HG02981 (cell line): ENCODE measurements at regions not wholly inside any gene's neighbourhood (a gene's known extent, or its start where the extent isn't known, plus 50 kb on each side); places are given as distances from the start of the nearest gene placed in this dataset.
"Not testable (repeated sequence)": the region's sequence is repeated elsewhere in the genome, so short reads cannot be mapped to it uniquely, and the experiment has no call there.

Experiments used
- ATAC-seq: cut with Tn5 transposase; IDR thresholded peaks from one replicate; pipeline ENCODE4 v1.9.1; 2021; ENCODE audit warnings: mild to moderate bottlenecking, moderate library complexity; ENCODE audit not compliant: unreplicated experiment

DNA sequence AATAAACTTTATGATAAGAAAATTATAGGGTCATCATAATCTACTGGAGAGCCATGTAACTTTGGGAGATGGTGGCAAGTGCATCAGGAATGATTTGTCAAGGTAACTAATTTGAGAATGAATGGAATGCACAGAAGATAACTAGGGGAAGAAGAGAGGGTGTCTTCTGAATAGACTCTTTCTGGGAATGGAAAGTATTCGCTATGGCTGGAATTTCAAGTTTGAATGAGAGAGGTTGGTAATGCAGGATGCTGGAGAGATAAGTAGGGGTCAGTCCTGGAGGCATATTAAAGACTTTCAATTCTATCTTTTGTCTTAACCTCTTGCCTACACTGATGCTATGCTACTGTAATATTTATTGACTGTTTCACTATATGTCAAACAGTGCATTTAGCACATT is 714.2 kb downstream of the CETN3 start:
- ATAC-seq = no peak

DNA sequence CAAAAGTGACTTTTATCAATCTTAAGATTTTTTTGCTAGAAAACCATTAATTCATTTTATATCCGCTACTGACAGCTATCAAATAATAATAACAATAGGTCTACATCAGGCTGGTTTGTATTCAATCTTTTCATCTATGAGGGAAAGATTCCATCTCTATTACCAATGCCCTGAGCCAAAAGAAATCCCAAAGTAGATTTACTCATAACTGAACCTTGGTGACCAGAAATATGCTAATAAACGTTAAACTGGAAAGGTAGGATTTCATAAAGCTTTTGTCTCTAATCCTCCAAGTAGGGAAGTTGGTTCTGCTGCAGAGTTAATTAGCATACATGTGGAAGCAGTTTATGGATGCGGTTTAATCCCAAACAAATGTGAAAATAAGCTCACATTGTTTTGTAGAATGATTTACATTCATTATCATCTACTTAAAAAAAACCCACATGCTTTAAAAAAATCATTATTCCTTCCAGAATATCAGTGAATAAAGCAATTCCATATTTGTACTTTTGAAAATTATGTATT is 715.5 kb downstream of the CETN3 start:
- ATAC-seq = no peak

DNA sequence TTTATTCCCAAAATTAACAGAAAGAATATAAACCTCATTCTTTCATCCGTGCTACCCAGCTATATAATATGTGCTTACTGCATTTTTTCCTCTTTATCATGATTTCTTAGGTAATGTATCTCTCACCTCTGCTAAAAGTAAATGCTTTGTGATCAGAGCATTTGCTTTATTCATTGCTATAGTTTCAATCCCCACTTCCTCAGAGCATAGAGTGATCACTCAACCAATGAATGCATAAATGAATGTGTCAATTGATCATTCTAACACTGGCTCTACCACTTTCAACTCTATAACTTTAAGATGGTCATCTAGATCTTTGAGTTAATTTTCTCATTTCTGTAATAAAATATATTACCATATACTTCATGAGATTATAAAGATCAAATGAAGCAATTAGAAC is 719.2 kb downstream of the CETN3 start:
- no peak for ATAC-seq

DNA sequence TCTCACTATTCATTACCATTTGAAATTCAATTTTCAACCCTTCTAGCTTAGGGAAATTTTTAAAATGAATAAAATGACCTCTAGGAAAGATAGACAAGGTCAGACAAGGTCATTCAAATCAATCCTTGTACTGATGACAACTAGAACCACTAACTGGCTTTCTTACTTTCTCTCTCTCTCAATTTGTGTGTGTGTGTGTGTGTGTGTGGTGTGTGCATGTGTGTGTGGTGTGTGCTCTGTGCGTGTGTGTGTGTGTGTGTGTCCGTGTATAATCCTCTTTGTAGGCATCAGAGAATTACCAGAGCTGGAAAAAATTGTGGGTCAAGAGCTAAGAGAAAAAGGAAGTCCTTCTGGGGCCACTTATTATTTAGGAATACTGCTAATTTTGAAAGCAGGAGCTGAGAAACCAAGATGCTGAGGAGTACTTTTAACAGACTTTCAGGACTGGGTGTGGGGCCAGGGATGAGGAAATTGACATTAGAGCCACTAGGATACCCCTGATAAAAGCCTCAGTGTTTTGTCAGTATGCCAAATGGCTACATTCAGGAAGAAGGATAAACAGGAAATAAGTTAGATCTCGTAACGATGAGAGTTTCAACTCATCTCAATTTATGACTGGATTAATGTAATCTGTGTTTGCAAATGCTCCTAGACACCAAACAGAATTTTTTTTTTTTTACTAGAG is 723.3 kb downstream of the CETN3 start:
- ATAC-seq = no peak

DNA sequence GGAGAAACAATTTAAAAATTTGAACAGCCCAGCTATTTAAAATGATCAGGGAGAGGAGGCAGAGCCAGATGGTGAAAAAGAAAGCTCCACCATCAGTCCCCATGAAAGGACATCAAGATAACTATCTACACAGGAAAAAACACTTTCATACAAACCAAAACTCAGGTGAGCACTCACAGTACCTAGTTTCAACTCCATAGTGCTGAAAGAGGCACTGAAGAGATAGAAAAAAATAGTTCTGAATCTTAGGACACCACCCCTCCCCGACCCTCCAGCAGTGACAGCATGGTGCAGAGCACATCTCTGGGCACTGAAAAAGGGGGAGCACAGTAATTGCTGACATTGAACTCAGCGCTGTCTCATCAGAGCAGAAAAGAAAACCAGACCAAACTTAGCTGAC is 732.9 kb downstream of the CETN3 start:
- no peak for ATAC-seq

DNA sequence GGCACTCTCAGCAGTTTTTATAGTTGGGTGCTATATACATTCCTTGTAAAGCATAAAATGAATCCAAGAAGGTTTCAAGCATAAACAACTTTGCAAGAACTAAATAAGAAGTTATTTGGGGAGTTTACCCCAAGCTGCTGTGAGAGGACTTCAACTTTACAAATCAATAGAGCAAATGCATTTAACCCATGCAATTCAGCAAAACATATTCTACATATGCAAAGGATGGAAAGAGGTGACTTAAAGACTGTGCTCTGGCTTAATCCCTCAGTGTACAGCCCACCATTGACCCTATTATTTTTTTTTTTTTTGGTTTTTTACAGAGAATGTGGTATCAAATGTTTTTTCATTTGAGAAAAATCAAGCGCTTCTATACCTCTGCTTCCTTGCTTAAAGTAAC is 736.5 kb downstream of the CETN3 start:
- ATAC-seq = no peak

DNA sequence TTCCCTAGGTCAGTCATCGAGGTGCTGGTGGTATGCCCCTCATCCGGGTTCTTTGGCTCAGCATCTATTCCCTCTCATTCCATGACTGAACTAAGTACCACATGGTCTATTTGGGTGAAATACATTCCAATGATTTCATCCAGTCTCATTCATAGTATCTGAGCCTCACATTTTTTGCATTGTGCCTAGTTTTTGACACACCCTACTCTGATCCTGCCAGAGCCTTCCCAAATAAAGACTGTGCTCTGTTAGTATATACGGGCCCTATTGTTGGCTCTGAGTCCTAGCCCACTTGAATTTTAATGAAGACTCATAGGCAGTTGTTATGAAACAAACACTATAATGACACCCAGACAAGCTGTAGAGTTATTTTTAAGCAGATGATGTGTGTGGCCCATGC is 740.7 kb downstream of the CETN3 start:
- ATAC-seq = no peak

DNA sequence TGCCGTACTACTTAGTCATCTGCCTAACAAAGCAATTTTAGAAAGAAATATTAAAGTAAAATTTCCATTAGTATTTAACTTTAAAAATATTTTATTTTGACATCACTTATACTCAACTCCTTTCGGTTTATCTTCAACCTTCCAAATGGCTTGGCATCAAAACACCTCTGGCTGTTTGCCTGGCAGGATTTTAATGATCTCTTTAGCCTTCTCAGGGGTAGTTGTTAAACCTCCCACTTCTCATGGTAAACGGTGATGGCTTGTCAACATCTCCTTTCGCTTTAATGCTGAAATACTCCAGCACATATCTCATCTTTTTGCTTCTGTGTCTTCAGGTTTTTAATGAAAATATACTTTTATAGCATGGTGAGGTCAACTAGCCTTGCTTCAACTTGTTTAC is 747.1 kb downstream of the CETN3 start:
- ATAC-seq = no peak

DNA sequence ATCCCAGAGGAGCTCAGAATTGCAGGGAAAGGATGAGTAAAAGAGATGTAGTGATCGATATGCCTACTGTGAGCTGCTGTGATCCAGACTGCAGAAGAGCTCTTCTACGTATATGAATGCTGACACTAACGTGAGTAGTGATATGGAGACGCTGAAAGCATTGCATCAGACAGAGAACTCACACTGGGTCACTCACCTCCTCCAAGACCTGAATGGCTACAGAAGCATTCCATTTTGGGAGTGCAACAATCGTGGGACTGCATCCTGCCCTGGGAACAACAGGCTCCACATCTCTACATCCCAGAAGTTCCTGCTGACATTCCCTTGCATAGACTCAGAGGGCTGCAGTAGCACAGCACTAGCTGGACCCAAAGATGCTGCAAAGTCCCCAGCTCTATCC is 755.9 kb upstream of the MEF2C start:
- no peak for ATAC-seq

DNA sequence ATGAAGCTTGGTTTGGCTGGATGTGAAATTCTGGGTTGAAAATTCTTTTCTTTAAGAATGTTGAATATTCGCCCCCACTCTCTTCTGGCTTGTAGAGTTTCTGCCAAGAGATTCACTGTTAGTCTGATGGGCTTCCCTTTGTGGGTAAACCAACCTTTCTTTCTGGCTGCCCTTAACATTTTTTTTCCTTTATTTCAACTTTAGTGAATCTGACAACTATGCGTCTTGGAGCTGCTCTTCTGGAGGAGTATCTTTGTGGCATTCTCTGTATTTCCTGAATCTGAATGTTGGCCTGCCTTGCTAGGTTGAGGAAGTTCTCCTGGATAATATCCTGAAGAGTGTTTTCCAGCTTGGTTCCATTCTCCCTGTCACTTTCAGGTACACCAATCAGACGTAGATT is 751.2 kb upstream of the MEF2C start:
- ATAC-seq = not testable (repeated sequence)

DNA sequence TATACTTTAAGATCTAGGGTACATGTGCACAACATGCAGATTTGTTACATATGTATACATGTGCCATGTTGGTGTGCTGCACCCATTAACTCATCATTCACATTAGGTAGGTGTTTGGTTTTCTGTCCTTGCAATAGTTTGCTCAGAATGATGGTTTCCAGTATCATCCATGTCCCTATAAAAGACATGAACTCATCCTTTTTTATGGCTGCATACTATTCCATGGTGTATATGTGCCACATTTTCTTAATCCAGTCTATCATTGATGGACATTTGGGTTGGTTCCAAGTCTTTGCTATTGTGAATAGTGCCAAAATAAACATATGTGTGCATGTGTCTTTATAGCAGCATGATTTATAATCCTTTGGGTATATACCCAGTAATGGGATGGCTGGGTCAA is 747.1 kb upstream of the MEF2C start:
- not testable (repeated sequence) for ATAC-seq

DNA sequence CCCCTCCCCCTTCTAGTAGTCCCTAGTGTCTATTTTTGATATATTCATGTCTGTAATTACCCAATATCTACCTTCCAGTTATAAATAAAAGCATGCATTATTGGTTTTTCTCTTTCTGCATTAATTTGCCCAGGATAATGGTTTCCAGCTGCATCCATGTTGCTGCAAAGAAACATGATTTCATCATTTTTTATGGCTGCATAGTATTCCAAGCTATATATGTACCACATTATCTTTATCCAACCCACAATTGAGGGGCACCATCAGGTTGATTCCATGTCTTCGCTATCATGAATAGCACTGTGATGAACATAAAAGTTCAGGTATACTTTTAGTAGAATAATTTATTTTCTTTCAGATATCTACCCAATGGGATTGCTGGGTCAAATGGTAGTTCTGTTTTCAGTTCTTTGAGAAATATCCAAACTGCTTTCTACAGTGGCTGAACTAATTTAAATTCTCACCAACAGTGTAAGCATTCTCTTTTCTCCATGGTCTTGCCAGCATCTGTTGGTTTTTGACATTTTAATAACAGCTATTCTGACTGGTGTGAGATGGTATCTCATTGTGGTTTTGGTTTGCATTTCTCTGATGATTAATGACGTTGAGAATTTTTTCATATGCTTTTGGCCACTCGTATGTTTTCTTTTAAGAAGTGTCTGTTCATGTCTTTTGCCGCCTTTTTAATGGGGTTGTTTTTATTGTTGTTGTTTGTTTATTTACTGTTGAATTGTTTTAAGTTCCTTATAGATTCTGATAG is 746.1 kb upstream of the MEF2C start:
- ATAC-seq = no peak

DNA sequence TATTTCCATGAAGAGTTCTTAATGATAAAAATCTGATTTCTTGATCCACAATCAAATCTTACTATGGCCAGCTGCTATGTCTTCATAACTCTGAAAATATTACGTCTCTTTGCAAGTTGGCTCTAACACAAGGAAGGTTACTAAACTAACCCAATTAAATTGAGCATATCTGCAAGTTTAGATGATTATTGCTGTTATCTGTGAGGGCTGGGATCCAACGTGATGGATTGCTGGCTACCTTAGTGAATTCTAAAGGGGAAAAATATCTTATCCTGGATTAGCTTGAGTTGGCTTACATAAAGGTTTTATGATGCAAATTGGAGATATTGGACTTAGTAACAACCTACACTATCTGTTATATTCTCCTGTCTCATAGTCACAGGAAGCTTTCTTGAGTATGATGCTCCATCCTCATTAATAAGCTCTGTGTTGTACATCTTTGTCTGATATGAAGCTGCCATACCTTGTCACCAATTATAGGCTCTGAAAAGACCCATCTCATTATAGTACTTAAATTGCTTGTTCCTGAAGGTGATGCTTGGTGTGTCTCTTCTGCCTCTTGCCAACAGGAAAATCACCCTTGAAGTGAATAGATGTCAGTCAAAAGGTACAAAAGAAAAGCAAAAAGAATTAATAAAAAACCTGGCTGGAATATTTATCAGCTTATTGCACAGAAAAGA is 733.0 kb upstream of the MEF2C start:
- ATAC-seq = no peak

DNA sequence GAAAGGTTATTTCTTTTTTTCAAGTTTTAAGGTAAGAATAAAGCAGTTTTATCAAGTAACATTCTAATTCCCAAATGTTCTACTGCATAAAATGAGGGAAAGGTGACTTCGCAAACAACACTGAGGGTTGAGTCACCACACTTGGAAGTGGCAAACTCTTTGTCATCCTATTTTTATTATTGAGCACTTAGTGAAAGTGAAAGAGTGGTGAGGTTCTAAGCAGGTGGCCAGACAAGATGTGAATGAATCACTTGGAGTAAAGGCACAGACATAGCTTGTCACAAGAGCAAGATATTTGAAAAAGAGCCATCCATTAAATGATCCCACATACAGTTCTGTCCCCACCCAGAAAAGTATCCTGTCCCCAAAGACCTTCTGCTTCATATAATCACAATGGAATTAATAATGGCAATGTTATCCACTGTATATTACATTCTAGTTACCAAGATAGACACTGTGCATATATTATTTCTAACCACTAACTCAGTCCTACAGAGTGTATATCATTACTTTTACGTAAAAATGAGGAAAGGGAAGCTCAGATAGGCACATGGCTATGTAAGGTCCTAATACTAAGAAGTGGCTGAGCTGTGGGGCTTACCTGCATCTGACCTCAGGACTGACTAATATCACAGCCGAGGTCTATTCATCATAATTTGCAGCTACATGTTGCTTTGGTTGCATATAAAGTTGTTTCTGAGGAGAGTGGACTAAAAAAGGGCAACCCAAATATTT is 730.4 kb upstream of the MEF2C start:
- peak; percentile 98 for ATAC-seq

DNA sequence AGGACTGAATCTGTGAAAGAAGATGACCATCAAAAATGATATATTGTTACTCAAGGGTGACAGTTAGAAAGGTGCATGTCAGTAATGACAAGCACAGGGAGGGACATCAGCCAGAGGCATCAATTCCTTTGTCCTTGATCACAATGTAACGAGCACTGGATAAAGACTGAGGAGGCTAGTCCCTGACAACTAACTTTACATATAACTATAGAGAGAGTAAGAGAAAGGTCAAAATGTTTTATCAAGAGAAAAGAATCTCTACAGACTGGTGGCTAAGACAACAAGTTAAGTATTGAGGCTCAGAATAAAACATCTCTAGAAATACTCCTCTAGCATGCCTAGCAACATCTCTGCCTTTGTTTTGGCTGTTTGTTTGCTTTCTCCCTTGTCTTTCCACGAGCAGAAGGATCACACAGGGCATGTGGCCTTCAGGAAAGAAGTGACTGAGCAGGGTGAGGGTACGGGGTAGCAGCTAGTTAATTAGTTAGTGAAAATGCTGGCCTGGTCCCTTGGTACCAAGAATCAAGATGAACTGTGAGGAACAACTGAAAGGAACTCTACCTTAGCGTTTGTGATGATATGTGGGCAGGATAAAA is 724.1 kb upstream of the MEF2C start:
- no peak for ATAC-seq

DNA sequence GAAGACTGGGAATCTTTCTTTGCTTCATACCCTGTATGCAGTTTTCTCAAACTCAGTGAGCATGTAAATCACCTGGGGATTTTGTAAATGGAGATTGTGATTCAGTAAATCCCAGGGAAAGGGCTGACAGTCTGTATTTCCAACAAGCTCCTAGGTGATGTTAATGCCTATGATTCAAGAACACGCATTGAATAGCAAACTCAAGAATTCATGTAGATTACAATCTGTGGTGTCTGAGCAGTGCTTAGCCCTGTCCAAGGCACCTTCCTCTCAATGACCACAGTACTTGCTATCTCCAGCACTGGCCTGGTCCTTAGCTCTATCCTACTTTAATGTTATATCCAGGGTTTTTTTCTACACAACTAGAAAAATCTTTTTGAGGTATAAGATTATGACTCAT is 721.4 kb upstream of the MEF2C start:
- ATAC-seq = no peak

DNA sequence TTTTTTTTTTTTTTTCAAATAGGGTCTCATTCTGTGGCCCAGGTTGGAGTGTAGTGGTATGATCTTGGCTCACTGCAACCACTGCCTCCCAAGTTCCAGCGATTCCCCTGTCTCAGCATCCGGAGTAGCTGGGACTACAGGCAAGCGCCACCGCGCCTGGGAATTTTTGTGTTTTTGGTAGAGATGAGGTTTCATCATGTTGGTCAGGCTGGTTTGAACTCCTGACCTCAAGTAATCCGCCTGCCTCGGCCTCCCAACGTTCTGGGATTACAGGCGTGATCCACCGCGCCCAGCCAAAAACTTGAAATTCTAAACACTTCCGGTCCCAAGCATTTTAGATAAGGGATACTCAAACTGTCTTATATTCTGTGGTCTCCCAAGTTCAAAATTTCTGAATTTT is 718.9 kb upstream of the MEF2C start:
- ATAC-seq = no peak

DNA sequence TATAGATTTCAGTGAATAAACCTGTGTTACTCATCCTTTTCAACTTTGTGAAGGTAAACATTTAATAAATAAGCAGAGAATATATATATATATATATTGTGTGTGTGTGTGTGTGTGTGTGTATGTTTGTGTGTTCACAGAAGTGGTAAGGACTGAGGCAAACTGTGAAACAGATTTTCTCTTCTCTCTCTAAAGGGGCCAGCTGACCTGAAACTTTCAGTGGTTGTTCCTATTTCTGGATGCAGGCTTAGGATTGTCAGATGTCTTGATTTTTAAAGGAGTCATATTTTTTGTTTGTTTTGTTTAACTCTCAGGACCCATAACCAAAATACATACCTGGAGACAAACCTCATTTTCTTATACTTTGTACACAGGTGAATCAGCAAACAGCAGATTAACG is 714.9 kb upstream of the MEF2C start:
- no peak for ATAC-seq

DNA sequence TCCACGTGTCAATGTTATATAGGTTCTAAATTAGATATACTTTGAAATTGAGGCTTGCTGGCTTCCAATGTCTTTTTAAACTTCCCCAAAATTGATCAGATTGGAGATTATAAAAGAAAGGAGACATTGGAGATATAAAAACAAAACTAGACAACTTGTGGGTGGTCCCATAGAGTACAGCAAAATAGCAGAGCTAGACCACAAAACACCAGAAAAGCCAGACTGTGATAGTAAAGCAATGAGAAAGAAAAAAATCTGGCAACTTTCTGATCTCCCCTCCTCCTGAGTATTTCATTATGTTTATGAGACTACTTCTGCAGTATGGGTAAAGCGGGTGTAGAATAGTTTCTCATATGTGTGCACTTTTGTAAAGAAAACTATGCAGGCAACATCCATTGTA is 713.8 kb upstream of the MEF2C start:
- ATAC-seq = no peak

DNA sequence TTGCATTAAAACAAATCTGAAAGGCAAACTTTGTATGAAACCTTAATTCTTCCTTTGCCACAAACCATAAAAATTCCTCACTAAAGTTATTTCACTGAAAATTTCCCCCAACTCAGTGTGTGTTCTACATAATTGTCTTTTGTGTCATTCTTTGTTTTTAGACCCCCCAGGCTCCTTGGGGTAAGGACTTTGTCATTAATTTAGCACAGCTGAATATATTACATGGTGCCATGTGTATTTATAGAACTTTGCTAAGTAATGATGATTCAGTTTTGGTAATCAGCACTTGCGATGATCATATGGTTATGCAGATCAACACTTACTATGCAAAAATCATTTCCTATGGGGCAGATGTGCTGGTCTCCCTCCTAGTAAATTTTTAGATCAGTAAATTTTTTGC is 712.1 kb upstream of the MEF2C start:
- no peak for ATAC-seq
